Parathyroid adenoma (tissue), 2 donors: ENCODE measurements at regions not wholly inside any gene's neighbourhood (a gene's known extent, or its start where the extent isn't known, plus 50 kb on each side); places are given as distances from the start of the nearest gene placed in this dataset.

ENCODE experiments used
- H2AFZ ChIP-seq: fragments of 300-600 bp; sonication (generic); one replicate; pipeline ENCODE4 v1.7.0; 2017; ENCODE audit warnings: antibody characterized with exemption, mild to moderate bottlenecking
- H3K27ac ChIP-seq: fragments of 300-600 bp; sonication (generic); one replicate; pipeline ENCODE4 v1.7.0; 2017
- H3K27me3 ChIP-seq: fragments of 300-600 bp; sonication (generic); one replicate; pipeline ENCODE4 v1.7.0; 2017; ENCODE audit warnings: low read length; ENCODE audit not compliant: control insufficient read depth, insufficient read depth
- H3K36me3 ChIP-seq: fragments of 300-600 bp; sonication (generic); one replicate; pipeline ENCODE4 v1.7.0; 2017; ENCODE audit warnings: low read length; ENCODE audit not compliant: control insufficient read depth, insufficient read depth
- H3K4me1 ChIP-seq: fragments of 300-600 bp; sonication (generic); one replicate; pipeline ENCODE4 v1.7.0; 2017; ENCODE audit warnings: control low read depth
- H3K4me2 ChIP-seq: fragments of 300-600 bp; sonication (generic); one replicate; pipeline ENCODE4 v1.7.0; 2017; ENCODE audit warnings: low read length
- H3K4me3 ChIP-seq: fragments of 300-600 bp; sonication (generic); one replicate; pipeline ENCODE4 v1.7.0; 2017; ENCODE audit warnings: low read depth, low read length
- H3K79me2 ChIP-seq: fragments of 300-600 bp; sonication (generic); one replicate; pipeline ENCODE4 v1.7.0; 2017; ENCODE audit warnings: control low read depth
- H3K9ac ChIP-seq: fragments of 300-600 bp; sonication (generic); one replicate; pipeline ENCODE4 v1.7.0; 2017; ENCODE audit warnings: mild to moderate bottlenecking
- H3K9me3 ChIP-seq: fragments of 300-600 bp; sonication (generic); one replicate; pipeline ENCODE4 v1.7.0; 2017; ENCODE audit warnings: low read length; ENCODE audit not compliant: control insufficient read depth
- TF ChIP-seq, protein P1 (sequence below): fragments of 300-600 bp; sonication (generic); IDR thresholded peaks from one replicate; pipeline ENCODE4 v1.7.0; 2017; ENCODE audit warnings: antibody characterized with exemption, mild to moderate bottlenecking
- donor health status: primary hyperparathyroidism.

DNA sequence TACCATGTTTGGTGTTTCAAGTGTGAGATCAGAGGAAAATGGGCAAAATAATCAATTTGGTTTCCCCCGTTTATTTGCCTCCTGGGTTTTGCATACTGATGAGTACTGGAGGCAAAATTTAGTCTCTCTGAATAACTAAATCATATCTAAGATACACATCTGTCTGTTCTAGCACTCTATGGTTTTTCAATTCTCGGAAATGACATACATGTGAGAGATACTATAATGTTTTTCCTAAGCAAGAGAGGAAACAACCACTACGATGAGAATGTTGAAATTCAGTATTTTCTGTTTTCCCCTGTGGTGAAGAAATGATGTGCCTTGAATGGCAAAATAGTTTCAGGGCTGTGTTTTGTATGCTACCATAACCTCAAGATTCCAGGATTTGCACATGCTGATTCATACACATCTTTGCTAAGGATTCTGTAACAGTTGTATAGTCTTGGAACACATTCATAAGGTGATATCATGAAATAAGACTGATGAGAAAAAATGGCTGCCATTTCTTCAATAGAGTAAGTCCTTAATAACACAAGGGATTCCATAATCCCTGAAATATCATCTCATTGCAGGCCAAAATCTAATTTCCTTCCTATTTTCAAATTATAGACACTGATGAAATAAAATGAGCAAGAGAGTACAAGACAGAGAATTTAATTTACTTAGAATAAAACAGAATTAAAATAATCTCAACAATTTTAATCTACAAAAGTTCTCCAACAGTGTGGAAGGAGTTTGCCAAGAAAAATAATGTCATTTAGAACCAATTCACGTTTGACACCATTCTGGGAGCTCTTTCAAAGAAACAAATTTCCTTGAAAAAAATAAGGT lies 316.6 kb downstream of the FIGN start:
- no peaks in the 10 kb centered on the region for H3K79me2 ChIP-seq

GRCh38 chr2:163417596-163418337 lies 318.0 kb downstream of the FIGN start:
- Histone ChIP-seq H3K4me3 (no peak overlapping the region), H2AFZ (no peak overlapping the region), H3K36me3 (no peaks in the 10 kb centered on the region), H3K27ac (no peak overlapping the region), H3K79me2 (no peaks in the 10 kb centered on the region), H3K27me3 (no peaks in the 10 kb centered on the region), H3K4me2 (no peak overlapping the region), H3K4me1 (no peaks in the 10 kb centered on the region), H3K9me3 (no peaks in the 10 kb centered on the region), H3K9ac (no peak overlapping the region)
- TF ChIP-seq, protein P1, sequence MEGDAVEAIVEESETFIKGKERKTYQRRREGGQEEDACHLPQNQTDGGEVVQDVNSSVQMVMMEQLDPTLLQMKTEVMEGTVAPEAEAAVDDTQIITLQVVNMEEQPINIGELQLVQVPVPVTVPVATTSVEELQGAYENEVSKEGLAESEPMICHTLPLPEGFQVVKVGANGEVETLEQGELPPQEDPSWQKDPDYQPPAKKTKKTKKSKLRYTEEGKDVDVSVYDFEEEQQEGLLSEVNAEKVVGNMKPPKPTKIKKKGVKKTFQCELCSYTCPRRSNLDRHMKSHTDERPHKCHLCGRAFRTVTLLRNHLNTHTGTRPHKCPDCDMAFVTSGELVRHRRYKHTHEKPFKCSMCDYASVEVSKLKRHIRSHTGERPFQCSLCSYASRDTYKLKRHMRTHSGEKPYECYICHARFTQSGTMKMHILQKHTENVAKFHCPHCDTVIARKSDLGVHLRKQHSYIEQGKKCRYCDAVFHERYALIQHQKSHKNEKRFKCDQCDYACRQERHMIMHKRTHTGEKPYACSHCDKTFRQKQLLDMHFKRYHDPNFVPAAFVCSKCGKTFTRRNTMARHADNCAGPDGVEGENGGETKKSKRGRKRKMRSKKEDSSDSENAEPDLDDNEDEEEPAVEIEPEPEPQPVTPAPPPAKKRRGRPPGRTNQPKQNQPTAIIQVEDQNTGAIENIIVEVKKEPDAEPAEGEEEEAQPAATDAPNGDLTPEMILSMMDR, result no peak

More for the DNA sequence above, 316.6 kb downstream of the FIGN start:
- Histone ChIP-seq H2AFZ (no peak overlapping the region), H3K9me3 (no peaks in the 10 kb centered on the region), H3K4me1 (no peaks in the 10 kb centered on the region), H3K27me3 (no peaks in the 10 kb centered on the region), H3K4me2 (no peak overlapping the region), H3K4me3 (no peak overlapping the region), H3K27ac (no peak overlapping the region), H3K9ac (no peak overlapping the region), H3K36me3 (no peaks in the 10 kb centered on the region)
- TF ChIP-seq, protein P1, result no peak

- Histone ChIP-seq H3K9me3 (no peaks in the 10 kb centered on the region), H3K27me3 (no peaks in the 10 kb centered on the region), H3K4me2 (no peak overlapping the region), H3K79me2 (no peaks in the 10 kb centered on the region), H3K4me1 (no peaks in the 10 kb centered on the region), H3K36me3 (no peaks in the 10 kb centered on the region), H2AFZ (no peak overlapping the region), H3K4me3 (no peak overlapping the region), H3K9ac (no peak overlapping the region), H3K27ac (no peak overlapping the region)
- TF ChIP-seq, protein P1, result no peak
Observed at GRCh38 chr2:163414121-163414520, 321.7 kb downstream of the FIGN start.

- no peaks in the 10 kb centered on the region for H3K4me1 ChIP-seq
- no peak overlapping the region for H3K4me3 ChIP-seq
- H3K27me3 ChIP-seq, result no peaks in the 10 kb centered on the region
- H3K36me3 ChIP-seq, result no peaks in the 10 kb centered on the region
- H3K79me2 ChIP-seq, result no peaks in the 10 kb centered on the region
- TF ChIP-seq, protein P1, result no peak
- H3K4me2 ChIP-seq, result no peak overlapping the region
- no peak overlapping the region for H3K27ac ChIP-seq
- no peak overlapping the region for H2AFZ ChIP-seq
- no peak overlapping the region for H3K9ac ChIP-seq
- no peaks in the 10 kb centered on the region for H3K9me3 ChIP-seq
Observed at GRCh38 chr2:163407296-163407695, 328.5 kb downstream of the FIGN start.
